ENCODE measurements at regions not wholly inside any gene's neighbourhood (a gene's known extent, or its start where the extent isn't known, plus 50 kb on each side); places are given as distances from the start of the nearest gene placed in this dataset.

DNA sequence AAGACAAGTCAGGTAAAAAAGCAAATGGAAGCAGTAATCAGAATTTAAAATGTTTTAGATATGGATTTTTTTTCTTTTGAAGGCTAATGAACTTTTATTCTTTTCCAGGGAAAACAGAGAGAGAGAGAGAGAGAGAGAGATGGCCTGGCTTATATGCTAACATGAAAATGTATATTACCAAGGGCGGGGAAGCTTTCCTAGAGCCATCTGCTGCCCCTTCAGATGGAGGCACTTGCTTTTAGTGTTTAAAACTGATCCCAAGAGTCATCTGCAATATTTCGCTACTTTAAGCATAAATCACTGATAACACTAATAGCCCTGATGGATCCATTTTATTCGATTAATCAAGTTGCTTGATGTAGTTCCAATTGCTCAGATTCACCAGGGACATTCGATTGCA lies 186.1 kb upstream of the ADAMTS16 start:
- intact Hi-C loops (cut with DNase I): no loop called here
- TF ChIP-seq, protein P1, sequence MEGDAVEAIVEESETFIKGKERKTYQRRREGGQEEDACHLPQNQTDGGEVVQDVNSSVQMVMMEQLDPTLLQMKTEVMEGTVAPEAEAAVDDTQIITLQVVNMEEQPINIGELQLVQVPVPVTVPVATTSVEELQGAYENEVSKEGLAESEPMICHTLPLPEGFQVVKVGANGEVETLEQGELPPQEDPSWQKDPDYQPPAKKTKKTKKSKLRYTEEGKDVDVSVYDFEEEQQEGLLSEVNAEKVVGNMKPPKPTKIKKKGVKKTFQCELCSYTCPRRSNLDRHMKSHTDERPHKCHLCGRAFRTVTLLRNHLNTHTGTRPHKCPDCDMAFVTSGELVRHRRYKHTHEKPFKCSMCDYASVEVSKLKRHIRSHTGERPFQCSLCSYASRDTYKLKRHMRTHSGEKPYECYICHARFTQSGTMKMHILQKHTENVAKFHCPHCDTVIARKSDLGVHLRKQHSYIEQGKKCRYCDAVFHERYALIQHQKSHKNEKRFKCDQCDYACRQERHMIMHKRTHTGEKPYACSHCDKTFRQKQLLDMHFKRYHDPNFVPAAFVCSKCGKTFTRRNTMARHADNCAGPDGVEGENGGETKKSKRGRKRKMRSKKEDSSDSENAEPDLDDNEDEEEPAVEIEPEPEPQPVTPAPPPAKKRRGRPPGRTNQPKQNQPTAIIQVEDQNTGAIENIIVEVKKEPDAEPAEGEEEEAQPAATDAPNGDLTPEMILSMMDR (IDR thresholded peaks at IDR 0.05): no peak
- TF ChIP-seq POLR2A (IDR thresholded peaks at IDR 0.05): no peak
- Histone ChIP-seq H3K9me3 (no peaks in the 10 kb centered on the region), H3K36me3 (no peaks in the 10 kb centered on the region), H3K4me1 (no peaks in the 10 kb centered on the region), H3K27ac (no peak overlapping the region), H3K27me3 (no peaks in the 10 kb centered on the region), H3K4me3 (no peak overlapping the region)
- WGBS (ENCODE audit: insufficient coverage, low coverage, low lambda C conversion rate, missing lambda C conversion rate): 65% methylated on average over 4 of the region's 4 CpGs
- ATAC-seq (no peak), DNase-seq (no peak)

DNA sequence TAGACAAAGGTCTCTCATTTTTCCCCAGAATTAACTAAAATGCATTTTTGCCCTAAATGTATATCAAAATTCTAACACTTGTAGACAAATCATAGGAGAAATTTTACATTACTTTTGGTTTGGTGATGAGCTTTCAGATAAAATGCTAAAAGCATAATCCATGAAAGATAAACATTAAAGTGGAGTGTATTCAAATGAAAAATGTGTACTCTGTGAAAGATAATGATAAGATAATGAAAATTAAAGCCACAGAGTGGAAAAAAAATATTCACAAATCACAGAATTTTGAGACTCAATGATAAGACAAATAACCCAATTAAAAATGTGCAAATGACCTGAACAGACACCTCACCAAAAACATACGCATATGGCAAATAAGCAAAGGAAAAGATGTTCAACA lies 176.9 kb upstream of the ADAMTS16 start:
- no peak overlapping the region for H3K4me3 ChIP-seq
- no peaks in the 10 kb centered on the region for H3K36me3 ChIP-seq
- 75% methylated on average over 1 of the region's 1 CpG for WGBS (ENCODE audit: insufficient coverage, low coverage, low lambda C conversion rate, missing lambda C conversion rate)
- H3K27me3 ChIP-seq: no peaks in the 10 kb centered on the region
- H3K9me3 ChIP-seq: no peaks in the 10 kb centered on the region
- no peak overlapping the region for H3K27ac ChIP-seq
- TF ChIP-seq, protein P1 (IDR thresholded peaks at IDR 0.05): no peak
- TF ChIP-seq POLR2A (IDR thresholded peaks at IDR 0.05): no peak
- no peak for ATAC-seq
- no peak for DNase-seq
- no peaks in the 10 kb centered on the region for H3K4me1 ChIP-seq
- intact Hi-C loops (cut with DNase I): no loop called here

DNA sequence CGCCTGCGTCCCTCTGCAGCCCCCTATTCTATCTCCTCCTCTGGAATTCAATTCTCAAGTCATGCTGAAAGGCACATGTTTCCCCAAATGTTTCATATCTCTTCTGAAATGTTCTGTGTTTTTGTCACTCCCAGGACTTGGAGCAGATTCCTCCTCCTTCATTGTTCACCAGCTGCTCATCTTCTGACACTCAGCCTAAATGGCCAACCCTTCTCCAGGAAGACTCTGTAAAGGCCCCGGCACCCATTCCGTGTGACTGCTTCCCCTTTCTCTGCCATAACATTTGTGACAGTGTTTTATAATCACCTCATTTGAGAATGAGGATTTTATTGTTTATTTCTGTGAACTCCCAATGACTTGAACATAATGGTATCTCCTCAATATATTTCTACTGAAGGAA lies 170.8 kb upstream of the ADAMTS16 start:
- Histone ChIP-seq H3K4me3 (no peak overlapping the region), H3K36me3 (no peaks in the 10 kb centered on the region), H3K27ac (no peak overlapping the region), H3K9me3 (no peaks in the 10 kb centered on the region), H3K4me1 (no peaks in the 10 kb centered on the region), H3K27me3 (no peaks in the 10 kb centered on the region)
- TF ChIP-seq, protein P1 (IDR thresholded peaks at IDR 0.05): no peak
- TF ChIP-seq POLR2A (IDR thresholded peaks at IDR 0.05): no peak
- no peak for ATAC-seq
- DNase-seq: no peak
- intact Hi-C loops (cut with DNase I): no loop called here
- WGBS (ENCODE audit: insufficient coverage, low coverage, low lambda C conversion rate, missing lambda C conversion rate): 66% methylated on average over 4 of the region's 4 CpGs

DNA sequence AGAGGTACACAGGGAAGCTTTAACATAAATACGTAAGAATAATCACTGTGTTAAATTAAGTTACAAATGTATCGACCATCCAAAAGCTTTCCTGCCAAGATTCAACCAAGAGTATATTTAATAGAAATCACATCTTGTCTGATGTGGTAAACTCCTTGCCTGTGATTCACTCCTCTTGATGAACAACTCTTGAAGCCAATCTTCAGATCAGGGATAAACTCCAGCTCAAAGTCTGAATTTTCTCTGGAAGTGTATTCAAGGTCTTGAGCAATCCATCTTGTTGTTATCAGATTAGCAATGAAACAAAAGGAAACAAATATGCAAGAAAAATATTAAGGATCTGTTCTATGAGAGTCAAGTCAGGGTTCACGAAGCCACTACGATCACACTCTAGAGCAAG lies 170.0 kb upstream of the ADAMTS16 start:
- DNase-seq: no peak
- Histone ChIP-seq H3K4me3 (no peak overlapping the region), H3K27ac (no peak overlapping the region), H3K27me3 (no peaks in the 10 kb centered on the region), H3K9me3 (no peaks in the 10 kb centered on the region), H3K4me1 (no peaks in the 10 kb centered on the region), H3K36me3 (no peaks in the 10 kb centered on the region)
- ATAC-seq: no peak
- WGBS (ENCODE audit: insufficient coverage, low coverage, low lambda C conversion rate, missing lambda C conversion rate): 93% methylated on average over 4 of the region's 4 CpGs
- intact Hi-C loops (cut with DNase I): no loop called here
- TF ChIP-seq, protein P1 (IDR thresholded peaks at IDR 0.05): no peak
- TF ChIP-seq POLR2A (IDR thresholded peaks at IDR 0.05): no peak

DNA sequence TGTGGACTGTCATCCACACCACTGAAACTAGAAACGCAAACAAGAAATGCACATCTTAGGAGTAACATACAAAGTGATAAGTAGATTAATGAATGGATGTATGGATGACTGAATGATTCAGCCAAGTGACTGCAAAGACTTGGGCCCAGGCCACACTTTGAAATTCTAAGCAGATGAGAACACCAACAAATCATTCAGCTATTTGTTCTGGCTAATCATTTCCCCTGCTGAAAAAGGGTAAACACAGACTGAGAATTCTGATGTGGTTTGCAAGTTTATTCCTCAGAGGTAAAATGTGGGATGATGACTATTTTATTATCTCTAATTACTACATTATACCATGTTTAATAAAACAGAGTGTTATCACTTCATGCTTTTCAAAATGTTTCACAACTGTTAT lies 163.2 kb upstream of the ADAMTS16 start:
- 14% methylated on average over 1 of the region's 1 CpG for WGBS (ENCODE audit: insufficient coverage, low coverage, low lambda C conversion rate, missing lambda C conversion rate)
- no peak for TF ChIP-seq POLR2A (IDR thresholded peaks at IDR 0.05)
- TF ChIP-seq, protein P1 (IDR thresholded peaks at IDR 0.05): no peak
- peak in 2 of 4 donors; percentile 29 to 79 for ATAC-seq
- DNase-seq: no peak
- no peak overlapping the region for H3K4me3 ChIP-seq
- no peaks in the 10 kb centered on the region for H3K27me3 ChIP-seq
- intact Hi-C loops (cut with DNase I): no loop called here
- H3K9me3 ChIP-seq: no peaks in the 10 kb centered on the region
- no peak overlapping the region for H3K27ac ChIP-seq
- no peaks in the 10 kb centered on the region for H3K36me3 ChIP-seq
- H3K4me1 ChIP-seq: no peaks in the 10 kb centered on the region
